Activated CD4-positive, CD25-positive, alpha-beta regulatory T cell (primary cell): ENCODE measurements at regions not wholly inside any gene's neighbourhood (a gene's known extent, or its start where the extent isn't known, plus 50 kb on each side); places are given as distances from the start of the nearest gene placed in this dataset.
"Not testable (repeated sequence)": the region's sequence is repeated elsewhere in the genome, so short reads cannot be mapped to it uniquely, and the experiment has no call there.

ENCODE experiments used
- DNase-seq, 4 experiments: peaks; one replicate each; lab custom pipeline; 2025; lab: John Stamatoyannopoulos, UW

DNA sequence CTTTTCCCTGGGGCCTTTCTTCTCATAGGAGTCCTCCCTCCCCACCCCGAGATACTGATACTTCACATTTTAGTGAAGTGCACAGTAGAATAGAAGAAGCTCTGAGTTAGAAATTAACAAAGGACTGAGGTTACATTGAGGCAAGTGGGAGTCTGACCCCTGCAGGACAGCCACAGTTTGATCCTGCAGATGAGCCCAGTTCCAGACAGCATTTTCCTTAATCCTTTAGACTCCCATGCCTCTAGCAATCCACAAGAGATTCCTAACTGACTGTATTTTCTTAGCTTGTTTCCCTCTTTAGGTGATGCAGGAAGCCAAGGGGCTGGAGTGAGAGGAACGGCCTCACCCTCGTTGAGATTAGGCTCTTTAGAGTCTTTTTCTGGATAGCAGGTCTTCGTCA lies 204.0 kb downstream of the CYRIA start:
- DNase-seq: no peak

DNA sequence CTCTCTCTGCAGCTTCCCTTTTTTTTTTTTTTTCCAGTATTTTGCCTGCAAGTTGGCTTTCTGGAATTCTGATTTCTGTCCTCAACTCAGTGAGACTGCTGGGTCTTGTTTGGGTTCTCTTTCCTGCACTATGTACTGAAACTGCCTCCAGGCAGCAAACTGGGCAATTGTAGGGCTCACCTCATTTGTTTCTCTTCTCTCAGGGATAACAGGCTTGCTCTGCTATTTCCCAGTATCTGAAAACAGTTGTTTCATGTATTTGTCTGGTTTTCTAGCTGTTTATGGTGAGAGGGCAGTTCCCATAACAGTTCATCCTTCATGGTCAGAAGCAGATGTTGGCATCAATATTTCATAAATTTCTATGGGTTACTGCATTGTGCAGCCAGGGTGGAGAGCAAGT lies 206.0 kb downstream of the CYRIA start:
- no peak for DNase-seq

DNA sequence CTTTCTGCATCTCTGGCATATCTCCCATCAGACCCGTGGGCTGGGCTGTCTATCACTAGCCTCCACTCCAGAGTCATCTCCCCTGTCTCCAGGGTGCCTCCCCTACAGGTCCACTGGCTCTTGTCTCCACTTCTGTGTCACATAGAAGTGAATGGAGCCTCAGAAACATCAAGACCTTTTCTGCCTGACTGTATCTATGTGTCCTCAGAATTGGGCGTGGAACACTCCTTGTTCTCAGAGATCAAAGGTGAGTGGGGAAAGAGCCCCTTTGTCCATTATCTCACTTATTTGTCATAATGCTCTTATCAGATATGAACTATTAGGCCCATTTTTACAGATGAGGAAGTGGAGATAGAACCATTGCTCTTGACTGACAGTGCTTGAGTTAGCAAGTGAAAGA lies 211.0 kb downstream of the CYRIA start:
- DNase-seq: no peak

DNA sequence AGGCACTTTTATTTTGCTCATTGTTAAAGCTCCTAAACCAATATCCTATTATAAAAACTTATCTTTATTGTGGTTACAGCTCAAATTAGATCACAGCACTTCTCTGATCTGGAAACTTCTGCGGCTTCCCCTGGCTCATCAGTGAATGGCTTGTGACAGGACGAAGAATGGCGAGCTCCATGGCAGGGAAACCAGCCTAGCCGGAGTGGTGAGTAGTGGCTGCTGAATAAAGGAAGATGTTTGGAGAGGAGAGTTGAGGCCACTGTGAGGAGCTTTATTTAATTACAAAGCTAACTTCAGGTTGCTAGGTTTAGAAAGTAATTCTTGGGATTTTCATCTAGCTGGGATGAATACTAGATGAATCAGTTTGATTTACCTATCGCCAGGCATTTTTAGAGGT lies 213.5 kb downstream of the CYRIA start:
- no peak for DNase-seq

DNA sequence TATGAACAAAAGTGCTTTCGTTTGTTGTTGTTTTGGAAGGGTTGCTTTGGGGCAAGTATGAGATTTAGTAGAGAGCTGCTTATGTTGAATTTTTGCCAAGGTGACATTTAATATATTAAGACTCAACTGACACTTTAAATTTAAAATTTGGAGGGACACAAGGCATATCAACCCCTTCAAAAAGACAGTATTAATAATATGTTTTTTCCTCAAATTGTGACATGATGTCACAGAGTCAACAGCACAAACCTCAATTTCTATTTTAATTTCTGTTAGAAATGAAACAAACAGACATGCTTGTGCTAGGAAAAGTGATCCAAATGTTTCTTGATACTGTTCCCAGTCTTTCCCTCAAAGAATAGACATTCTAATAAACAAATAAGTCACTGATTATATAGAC lies 218.9 kb downstream of the CYRIA start:
- DNase-seq: no peak

DNA sequence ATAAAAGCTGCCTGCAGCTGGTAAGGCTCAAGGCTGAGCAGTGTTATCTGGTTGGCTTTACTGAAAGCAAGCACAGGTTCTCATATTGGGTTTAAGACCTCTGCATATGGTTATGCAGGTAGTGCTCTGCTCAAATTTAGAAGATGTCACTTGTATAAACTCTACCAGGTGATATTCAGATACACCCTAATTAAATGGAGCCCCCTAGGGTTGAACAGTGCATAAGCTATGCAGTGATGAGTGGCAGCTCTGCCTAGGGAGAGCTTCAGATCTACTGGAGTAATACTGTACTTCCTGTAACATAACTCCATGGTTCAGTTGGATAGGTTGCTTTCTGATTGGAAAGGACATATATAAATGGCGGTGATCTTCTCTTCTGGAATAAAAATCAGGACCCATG lies 222.7 kb downstream of the CYRIA start:
- no peak for DNase-seq

DNA sequence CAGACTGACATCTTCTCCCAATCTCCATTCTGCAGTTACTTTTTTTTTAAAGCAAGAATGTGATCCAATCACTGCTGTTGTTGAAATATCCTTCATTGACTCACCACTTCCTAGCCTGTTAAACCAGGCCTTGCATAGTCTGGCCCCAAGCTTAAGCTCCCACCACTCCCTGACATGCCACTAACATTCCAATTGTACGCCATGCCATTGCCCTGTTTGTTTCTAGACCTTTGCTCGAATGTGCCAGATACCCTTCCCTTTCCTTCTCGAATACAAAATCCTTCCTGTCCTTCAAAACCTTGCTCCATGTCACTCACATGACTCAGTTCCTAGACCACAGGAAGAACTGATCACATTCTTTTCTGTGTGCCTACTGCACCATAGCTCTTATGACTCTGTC lies 224.2 kb downstream of the CYRIA start:
- no peak for DNase-seq

DNA sequence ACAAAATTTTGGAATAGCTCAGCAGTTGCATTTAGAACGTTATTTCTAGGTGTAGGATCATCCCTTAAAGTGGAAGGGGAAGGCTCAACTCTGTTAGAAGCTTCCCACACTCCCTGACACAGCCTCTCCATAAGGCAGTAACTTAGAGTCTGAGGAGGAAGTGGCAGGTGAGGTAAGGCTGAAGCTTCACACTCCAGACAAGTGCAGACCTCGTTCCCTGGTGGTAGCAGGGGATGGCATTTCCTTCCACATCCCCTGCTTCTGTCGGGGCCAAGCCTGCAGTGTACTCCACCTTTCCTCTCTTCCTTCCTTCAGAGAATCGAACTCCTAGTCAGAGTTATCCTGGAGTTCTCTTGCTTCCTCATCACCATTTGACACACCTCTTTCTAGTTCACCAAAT lies 224.7 kb downstream of the CYRIA start:
- no peak for DNase-seq

DNA sequence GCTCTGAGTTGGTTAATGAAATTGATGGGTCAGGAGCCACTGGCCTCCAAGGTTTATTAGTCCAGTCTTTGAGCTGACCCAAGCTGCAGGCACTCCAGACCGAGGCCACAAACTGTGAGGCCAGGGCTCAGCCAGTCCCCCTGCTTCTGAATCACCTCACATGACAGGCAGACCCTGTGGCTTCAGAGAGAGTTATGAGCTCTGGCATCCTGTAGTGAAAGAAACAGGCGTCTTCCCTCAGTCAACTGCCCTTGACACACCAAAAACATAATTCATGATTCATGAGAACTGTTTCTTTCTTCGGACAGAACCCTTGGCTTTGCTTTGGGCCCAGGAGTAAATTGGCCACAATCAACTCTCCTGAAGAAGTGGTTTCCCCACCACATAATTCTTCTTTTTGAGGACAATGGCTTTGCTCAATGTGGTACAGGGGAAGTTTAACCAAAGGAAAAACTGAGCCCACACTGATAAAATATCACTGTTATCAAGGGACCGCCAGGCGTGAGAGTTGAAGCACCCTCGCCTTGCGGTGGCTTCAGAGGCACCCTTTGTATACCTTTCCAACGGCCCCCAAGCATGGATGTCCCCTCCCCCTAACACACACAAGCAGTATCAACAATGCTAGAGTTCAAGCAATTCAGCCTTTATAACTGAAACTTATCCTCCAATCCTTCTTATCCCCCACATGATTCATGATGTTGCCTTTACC lies 226.9 kb downstream of the CYRIA start:
- no peak for DNase-seq

DNA sequence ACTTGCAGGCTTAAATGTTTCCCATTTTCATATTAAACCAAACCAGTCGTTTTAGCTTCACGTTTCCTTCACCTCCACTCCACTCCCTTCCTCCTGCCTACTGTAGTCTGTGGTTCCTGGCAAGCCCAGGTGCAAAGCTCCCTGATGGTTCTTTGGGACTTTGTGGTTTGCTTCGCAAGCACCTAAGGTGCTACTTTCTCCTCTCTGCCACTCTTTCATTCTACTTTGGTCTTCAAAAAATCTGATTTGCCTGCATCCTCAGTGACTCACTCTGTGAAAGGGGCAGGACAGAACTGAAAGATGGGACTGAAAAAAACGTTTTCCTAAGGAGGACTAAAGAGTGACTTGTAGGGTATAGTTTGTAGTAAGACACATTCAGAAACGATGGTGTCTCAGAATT lies 228.4 kb downstream of the CYRIA start:
- no peak for DNase-seq

DNA sequence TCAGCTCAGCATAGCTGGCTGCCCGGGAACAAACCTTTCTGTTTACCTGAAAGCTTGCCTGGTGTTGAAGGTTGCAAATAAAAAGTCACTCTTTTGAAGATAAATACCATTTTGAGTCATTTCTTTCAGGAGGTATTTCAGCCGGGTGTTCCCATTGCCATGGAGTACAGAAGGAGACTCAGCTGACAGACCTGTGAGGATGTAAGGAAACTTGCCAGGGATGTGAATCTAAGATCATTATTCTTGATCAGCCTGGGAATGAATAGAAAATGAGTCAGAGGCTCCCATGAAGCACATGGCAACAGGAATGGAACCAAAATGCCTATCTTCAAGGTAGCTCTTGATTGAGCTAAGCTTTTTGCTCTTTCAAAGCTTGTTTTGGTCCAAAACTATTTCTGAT lies 231.2 kb downstream of the CYRIA start:
- no peak for DNase-seq

DNA sequence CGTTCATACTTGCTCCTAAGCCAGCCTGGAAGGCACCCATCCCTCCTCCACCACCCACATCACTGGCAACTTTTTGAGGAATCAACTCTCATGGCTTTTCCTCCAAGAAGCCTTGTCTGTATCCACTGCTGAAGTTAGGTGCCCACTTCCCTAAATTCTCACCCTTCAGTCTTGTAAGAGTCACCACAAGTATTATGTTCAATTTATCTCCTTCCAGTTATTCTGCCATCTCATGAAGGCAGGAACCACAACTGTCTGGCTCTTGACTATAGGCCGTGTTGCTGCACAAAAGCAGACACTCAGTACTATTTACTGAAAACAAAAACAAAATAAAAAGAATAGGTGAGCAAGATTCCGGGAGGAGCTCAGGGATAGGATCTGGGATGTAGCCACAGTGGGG lies 234.8 kb downstream of the CYRIA start:
- DNase-seq: no peak

DNA sequence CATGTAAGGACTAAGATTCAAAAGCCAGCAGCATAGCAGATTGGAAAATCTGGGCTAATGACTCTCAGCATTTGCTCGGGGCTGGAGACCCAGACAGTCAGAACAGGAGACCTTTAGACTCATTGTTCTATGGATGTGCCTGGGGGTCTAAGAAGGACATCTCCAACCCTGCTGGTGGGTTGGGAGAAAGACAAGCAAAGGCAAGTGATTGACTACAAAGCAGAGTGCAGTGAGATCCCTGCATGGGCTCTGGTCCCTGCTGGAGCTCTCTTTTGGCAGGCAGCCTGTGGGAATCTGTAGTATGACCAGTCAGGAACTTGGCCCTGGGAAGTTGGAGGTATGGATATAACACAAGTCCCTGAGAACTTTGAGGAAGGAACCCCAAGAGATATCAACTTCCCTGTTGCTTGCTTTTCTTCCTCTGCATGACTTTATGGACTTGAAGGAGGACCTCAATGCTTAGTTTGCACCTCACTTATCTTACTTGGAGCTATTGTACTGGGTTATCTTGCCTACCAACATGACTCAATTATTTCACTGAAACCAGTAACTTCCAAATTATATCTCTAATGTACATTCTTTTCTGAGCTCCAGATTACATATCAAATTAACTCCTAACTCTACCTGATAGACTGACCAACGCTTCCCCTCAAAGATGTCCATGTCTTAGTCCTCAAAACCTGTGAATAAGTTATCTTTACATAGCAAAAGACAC lies 236.0 kb downstream of the CYRIA start:
- DNase-seq: no peak

DNA sequence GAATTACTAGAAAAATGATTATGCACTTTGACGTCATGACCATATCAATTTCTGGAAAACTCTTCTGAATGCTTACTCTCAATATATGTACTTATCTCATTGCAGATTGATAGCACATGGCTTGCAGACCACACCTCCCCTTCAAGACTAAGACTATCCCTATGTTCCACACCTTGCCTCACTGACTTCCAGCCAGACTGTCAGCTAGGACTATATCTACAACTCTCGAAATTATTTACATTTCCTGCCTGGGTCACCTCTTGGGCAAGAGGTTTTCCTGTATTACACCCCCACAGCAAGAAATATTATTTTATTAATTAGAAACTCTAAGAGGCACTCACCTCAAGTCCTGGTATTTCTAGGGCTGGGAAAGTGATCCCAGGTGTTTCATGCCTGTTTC lies 236.6 kb downstream of the CYRIA start:
- no peak for DNase-seq

DNA sequence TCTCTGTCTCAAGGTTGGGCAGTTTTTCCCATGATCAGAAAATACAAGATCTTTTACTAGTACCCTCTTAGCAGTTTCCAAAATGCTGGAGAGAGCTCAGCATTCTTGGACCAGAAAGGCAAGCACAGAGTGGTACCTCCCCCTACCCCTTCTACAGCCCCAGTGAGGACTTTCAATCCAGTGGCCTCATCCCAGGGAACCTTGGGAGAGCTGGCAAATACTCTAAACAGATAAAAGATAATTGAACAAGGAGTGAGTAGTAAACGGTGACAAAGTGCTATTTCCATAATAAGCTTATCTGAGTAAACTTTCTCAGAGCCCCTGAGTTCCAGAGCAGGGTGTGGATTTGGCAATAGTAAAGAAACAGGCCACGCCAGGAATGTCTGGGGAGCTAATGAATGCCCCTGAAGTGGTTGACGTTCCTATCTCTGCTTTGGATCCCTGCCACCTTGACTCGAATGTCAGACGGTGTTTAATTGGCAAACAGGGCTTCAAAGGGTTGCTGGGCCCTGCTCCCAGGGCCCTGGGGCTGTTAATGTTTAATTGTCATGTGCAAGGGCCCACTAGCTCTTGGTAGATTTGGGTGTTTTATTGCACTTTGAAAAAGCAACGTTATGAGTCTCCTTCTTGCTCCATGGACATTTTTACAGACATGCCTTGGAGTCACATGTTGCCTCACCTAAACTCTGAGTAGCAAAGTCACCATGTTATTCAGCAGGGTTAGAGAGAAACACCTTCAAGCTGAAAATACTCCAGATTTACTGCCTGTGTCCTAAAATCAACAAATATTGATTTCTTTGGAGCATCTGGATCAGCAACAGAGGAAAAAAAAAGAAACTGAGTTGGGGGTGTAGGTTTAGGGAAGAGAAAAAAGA lies 239.9 kb downstream of the CYRIA start:
- DNase-seq: no peak

DNA sequence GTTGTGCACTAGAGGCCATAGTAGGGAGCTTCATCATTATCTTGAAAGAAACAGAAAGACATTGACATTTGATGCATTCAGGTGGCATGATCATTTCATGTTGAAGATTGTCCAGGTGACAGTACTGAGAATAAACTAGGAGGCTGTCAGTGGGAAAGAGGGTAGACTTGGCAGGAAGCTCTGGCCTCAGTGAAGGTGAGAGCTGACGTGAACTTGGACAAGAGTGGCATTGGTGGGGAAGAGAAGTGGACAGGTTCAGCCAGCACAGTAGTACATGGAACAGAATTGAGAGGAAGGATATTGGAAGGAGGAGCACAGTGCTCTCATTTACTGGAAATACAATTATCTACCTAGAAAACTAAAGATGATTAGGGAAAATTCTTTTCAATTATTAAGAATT lies 245.2 kb downstream of the CYRIA start:
- DNase-seq: no peak

DNA sequence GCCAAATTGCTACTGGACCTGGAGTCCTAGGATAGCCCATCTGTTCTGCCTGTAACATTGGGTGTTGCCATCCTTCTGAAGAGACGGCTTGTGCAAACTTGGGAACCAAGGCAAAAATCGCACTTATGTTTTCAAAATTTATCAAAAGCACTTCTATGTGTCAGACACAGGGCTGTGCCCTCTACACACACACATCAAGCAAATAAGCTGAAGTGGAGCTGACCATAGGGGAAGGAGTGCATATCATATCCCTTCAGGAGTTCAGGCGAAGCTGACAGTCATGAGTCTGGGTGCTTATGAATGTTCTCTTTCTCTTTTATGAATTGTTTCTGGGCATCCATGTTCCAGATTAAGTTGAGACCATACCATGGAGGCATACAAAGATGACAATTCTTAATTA lies 247.9 kb downstream of the CYRIA start:
- no peak for DNase-seq

DNA sequence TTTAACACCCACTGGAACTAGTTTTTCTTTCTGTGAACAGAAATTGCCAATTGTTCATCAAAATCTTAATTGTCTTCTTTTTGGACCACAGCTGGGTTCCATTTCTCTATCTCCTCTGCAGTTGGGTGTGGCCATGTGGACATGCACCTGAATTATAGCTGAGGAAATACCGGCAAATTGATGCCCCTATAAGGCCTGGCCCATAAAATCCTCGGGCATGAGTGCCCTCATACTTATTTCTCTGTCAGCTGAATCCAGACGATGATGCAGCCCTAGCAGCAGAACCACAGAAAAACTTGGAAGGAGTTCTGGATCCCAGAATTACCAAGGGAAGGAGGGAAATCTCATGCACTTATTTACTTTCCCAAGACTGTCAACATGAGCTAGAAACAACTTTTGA lies 249.0 kb downstream of the CYRIA start:
- no peak for DNase-seq

DNA sequence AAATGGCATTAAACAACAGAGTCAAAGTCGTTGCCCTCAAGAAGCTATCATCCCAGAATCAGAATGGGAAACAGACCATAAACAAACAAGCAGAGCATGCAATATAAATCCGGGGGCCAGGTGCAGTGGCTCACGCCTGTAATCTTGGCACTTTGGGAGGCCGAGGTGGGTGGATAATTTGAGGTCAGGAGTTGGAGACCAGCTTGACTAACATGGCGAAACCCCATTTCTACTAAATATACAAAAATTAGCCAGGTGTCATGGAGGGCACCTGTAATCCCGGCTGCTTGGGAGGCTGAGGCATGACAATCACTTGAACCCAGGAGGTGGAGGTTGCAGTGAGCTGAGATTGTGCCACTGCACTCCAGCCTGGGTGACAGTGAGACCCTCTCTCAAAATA lies 249.8 kb downstream of the CYRIA start:
- not testable (repeated sequence) for DNase-seq

DNA sequence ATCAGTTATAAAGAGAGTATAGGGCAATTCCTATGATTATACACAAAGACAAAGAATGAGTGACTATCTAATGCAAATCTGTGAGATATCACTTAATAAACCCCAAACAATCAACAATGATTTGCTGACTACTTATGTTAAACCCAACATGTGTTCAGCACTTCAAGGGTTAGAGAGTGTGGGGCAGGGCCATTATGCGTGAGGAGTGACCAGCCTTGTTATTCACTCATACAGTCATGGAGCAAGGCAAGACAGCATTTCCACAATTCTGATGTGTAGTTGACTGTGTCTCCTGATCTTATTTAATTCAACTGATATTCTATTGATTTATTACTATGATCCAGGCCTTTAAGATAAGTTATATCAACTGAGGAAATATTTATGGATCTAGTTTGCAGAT lies 251.7 kb downstream of the CYRIA start:
- no peak for DNase-seq

DNA sequence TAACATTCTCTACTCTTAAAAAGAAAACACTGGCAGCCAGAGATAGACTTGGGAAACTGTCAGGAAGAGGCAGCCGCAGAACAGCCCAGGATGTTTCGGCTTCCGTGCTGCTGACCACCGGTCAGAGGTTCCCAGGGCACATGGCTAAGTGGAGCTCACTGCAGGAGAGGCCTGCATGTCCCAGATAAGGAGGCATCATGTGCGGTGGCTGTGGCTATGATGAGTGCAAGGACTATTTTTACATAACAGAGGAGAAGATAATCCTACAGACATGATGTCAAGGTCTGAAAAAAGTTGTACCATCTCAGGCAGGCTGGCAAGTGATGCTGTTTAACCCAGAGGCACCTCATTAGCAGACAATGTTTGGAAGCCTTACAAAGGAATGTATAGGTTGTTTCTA lies 252.3 kb downstream of the CYRIA start:
- DNase-seq: no peak

DNA sequence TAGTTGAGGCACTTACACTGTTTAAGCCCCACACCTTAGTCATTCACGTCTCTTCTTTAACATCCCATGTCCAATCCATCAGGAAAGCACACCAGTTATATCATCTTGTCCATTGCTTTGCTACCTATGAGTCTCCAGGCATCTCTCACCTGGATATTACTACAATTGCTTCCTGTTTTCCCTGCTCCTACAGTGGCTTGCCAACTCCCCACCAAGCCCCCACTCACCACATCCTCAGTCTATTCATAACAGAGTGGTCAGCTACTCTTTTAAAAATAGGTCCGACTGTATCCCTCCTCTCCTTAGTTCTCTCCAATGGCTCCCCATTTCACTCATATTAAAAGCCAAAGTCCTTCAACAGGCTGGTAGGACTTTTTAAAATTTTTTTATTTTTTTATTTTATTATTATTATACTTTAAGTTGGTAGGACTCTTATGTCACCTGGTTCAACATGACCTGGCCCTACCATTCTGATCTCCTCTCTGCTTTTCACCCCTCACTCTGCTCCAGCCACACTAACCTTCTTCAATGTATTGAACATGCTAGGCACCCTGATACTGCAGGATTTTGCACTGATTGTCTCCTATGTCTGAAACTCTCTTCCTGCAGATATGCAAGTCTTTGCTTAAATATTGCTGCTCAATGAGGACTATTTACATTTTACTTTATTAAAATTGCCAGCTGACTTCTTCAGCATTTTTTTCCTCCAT lies 253.2 kb downstream of the CYRIA start:
- DNase-seq: no peak
